Left renal cortex interstitium (tissue), 4 donors: ENCODE measurements at regions not wholly inside any gene's neighbourhood (a gene's known extent, or its start where the extent isn't known, plus 50 kb on each side); places are given as distances from the start of the nearest gene placed in this dataset.
"Not testable (repeated sequence)": the region's sequence is repeated elsewhere in the genome, so short reads cannot be mapped to it uniquely, and the experiment has no call there.

Source experiments
- DNase-seq, 4 donors: peaks; one replicate each; pipeline ENCODE4 v3.0.0-alpha.2; 2013; ENCODE audit warnings: low read depth in 4 of 4, low spot score in 2 of 4, missing footprints in 1 of 4

GRCh38 chr4:38534344-38535045 is 129.5 kb upstream of the KLF3 start:
- DNase-seq, result no peak

DNA sequence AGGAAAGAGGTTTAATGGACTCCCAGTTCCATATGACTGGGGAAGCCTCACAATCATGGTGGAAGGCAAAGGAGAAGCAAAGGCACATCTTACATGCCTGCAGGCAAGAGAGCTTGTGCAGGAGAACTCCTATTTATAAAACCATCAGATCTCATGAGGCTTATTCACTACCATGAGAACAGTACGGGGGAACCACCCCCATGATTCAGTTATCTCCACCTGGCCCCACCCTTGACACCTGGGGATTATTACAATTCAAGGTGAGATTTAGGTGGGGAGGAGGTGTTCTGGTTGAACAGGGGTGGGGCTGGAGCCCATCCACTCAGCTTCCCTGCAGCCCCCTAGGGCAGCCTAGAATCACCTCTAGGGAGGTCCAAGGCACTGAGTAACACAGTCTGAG is 128.9 kb upstream of the KLF3 start:
- not testable (repeated sequence) for DNase-seq

DNA sequence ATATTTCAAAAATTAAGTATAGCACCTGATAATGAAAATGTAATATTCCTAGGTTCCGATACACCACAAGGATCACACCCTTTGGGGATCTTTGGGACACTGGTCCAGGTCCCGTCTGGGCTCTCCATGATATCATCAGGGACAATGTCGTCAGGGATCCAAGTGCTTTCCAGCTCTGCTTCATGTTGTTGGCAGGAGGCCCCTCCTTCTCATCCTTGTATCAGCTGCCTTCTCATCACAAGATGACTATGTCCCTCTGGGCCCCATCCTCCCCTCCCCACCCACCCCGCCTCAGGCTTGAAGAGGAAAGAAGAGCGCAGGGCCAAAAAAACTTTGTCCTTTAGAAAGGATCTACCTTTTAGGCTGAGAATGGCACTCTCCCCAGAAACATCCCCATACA is 128.3 kb upstream of the KLF3 start:
- DNase-seq, result no peak

- DNase-seq, result no peak
Measured at GRCh38 chr4:38536716-38537115, 127.3 kb upstream of the KLF3 start.

- DNase-seq, result no peak
Measured at GRCh38 chr4:38537666-38538065, 126.3 kb upstream of the KLF3 start.

DNA sequence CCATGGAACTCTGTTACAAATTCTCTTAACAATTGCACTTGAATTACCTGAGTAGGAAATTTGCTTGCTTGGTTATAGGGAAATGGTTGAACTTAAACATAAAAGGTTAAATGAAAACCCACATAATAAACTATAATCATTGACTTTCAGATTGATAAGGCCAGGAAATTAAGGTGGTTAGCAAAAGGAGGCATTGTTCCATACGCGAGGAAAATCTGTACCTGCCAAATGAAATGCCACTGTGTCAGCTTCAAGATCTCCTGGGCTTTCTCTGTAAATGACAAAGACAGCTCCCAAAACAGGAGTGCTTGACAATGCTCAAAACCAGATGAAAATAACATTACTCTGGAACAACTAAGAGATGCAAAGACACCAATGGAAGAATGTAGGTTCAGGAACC is 125.5 kb upstream of the KLF3 start:
- no peak for DNase-seq

- no peak for DNase-seq
Measured at GRCh38 chr4:38539501-38539900, 124.5 kb upstream of the KLF3 start.

DNA sequence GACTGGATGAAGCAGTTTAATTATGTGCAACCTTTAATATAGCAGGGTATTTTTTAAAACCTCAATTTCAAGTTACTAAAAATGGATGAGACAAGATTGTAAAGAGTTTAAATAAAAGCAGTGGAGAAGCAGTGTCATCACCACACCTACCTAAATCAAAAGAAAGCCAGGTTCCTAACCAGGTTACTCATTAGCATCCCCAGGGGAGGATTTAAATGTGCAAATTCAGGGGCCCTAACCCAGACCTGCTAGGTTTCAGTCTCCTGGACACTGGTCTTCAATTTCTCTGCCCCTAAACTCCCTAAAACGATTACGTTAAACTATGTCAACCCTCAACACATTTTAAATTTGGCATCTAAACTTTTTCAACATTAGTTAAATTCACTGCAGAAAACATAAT is 116.9 kb upstream of the KLF3 start:
- no peak for DNase-seq

DNA sequence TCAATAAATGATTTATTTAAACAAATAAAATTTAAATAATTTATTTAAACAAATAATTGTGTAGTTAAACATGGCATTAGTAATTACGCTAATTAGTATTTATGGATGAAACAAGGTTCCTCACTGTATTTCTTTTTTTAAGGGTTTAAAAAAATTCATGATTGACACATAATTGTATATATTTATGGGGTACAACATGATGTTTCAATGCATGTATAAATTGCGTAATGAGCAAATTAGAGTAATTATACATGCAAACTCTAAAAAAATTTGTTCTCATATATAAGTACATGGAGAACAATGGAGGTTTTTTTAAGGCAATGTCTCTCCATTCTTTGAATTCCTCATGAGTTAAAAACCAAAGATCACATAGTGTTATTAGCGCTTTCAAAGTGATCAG is 115.7 kb upstream of the KLF3 start:
- no peak for DNase-seq

GRCh38 chr4:38559374-38559773 is 104.6 kb upstream of the KLF3 start:
- DNase-seq, result no peak

GRCh38 chr4:38560340-38560739 is 103.7 kb upstream of the KLF3 start:
- DNase-seq, result no peak

GRCh38 chr4:38560768-38561558 is 103.0 kb upstream of the KLF3 start:
- DNase-seq, result no peak

- DNase-seq, result no peak
Measured at GRCh38 chr4:38562751-38563198, 101.2 kb upstream of the KLF3 start.

DNA sequence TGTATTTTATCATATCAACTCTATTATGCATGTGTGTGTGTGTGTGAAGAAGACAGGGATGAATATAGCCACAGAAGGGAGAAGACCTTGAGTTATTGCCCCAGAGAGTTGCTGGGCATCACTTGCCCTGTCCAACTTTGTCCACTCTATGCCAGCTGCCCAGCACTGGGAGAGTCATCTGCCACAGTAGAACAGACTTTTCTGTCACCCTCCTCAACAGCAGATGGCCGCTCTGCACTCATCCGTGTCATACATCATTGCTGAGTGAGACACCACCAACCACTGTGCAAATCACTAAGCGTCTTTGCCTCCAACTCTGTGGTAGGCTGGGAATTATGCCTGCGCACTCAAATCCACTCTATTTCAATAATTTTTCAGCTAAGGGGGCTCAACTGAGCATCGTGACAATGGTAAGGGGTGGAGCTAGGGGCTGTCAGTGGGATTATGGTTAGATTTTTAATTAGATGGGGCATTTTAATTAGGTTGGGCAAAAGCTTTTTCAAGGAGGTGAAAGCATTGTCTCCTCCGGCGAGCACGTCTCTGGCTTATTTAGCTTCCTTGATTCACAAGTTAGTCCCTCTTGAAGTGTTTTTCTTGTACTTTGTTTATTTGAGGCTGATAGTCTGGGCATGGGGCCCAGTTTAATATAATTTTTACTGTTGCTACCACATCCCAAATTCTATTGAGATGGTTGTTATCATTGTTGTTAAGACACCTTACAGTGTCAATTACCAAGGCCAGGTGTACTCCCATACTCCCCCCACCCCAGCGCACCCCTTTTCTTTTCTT is 100.1 kb upstream of the KLF3 start:
- no peak for DNase-seq

- no peak for DNase-seq
Measured at GRCh38 chr4:38565271-38566199, 98.5 kb upstream of the KLF3 start.

- DNase-seq, result no peak
Measured at GRCh38 chr4:38566806-38567398, 97.1 kb upstream of the KLF3 start.

DNA sequence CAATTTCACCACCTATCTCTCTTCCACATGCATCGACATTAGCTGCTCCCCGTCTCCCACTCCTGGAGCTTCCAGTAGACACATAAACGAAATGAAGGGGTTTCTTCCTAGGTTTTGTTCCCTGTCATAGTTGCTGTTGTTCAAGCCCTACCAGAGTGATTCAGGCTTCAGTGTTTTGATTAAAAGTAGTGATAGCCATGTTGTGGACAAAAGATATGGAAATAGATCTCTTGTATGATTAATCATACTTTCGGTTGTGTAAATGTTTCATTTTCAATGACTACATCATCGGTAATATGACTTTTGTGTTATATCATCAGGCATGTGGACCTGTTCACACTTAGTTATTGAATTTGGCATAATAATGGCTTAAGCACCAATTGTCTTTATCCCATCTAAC is 96.5 kb upstream of the KLF3 start:
- DNase-seq, result no peak

DNA sequence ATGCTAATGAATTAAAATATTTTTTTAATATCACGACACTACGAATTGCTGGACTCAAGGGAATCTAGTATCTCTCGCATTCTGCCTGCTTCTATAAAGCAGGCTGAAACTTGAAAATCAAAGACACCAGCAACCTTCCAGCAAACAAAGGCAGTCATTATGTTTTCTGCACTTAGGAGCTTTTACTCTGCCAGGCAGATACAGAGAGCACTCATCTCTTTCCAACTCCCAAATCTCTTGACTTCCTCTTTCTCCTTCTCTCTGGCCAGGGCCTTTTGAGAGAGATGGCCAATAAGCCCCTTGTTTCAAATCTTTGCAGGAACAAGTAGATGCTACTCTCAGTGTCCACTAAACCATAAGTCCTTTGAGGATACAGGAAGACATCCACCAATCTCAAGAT is 95.2 kb upstream of the KLF3 start:
- DNase-seq, result no peak

DNA sequence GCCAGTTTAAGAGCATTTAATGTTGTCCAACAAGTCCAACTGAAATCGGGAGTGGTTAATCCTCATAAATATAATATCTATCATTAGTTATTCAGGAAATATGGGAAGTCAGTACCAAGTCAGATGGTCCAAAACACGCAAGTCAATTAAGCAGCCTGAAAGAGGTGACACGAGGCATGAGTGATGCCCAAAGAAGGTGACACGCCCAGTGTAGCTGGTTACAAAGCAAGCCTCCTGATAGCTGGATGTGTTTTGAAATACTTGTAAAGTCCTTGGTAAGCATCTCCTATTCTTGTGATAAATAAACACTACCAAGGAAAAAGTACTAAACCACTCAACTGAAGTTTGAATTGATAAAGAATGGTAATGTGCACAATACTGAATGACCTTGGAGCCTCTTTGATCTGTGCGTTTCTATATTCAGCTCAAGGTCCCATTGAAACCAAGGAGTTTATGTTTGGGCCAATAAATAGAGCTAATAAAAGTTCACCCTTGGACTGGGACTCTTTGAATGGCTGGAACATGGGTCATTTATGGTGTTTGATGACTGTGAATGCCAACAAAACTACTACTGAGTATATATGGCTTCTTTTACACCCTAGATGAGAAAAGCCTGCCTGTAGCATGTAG is 93.2 kb upstream of the KLF3 start:
- no peak for DNase-seq

GRCh38 chr4:38572793-38573192 is 91.2 kb upstream of the KLF3 start:
- DNase-seq, result no peak
